ENCODE measurements at regions not wholly inside any gene's neighbourhood (a gene's known extent, or its start where the extent isn't known, plus 50 kb on each side); places are given as distances from the start of the nearest gene placed in this dataset.
"Not testable (repeated sequence)": the region's sequence is repeated elsewhere in the genome, so short reads cannot be mapped to it uniquely, and the experiment has no call there.

GRCh38 chr6:163776906-163777686, 362.6 kb downstream of the QKI start:
- DNase-seq: no peak

GRCh38 chr6:163776196-163776905, 361.8 kb downstream of the QKI start:
- no peak for DNase-seq

GRCh38 chr6:163775313-163775712, 360.8 kb downstream of the QKI start:
- no peak for DNase-seq

GRCh38 chr6:163774485-163774884, 360.0 kb downstream of the QKI start:
- DNase-seq: no peak

GRCh38 chr6:163773646-163774045, 359.1 kb downstream of the QKI start:
- no peak for DNase-seq

- no peak for DNase-seq
These were observed 358.2 kb downstream of the QKI start for GRCh38 chr6:163772701-163773100.

- DNase-seq: no peak
These were observed 356.7 kb downstream of the QKI start for GRCh38 chr6:163771180-163771579.

GRCh38 chr6:163768905-163769304, 354.4 kb downstream of the QKI start:
- DNase-seq: no peak

- DNase-seq: no peak
These were observed 352.4 kb downstream of the QKI start for GRCh38 chr6:163766936-163767335.

GRCh38 chr6:163765335-163765734, 350.8 kb downstream of the QKI start:
- DNase-seq: no peak

- DNase-seq: no peak
These were observed 350.0 kb downstream of the QKI start for GRCh38 chr6:163764565-163764964.

GRCh38 chr6:163761481-163761880, 347.0 kb downstream of the QKI start:
- DNase-seq: no peak

GRCh38 chr6:163760860-163761259, 346.3 kb downstream of the QKI start:
- no peak for DNase-seq

- DNase-seq: no peak
These were observed 345.0 kb downstream of the QKI start for GRCh38 chr6:163759542-163759941.

GRCh38 chr6:163757520-163757919, 343.0 kb downstream of the QKI start:
- DNase-seq: no peak

GRCh38 chr6:163756079-163756478, 341.6 kb downstream of the QKI start:
- peak; percentile 57 for DNase-seq

GRCh38 chr6:163754866-163755265, 340.3 kb downstream of the QKI start:
- peak; percentile 50 for DNase-seq

GRCh38 chr6:163753430-163753829, 338.9 kb downstream of the QKI start:
- DNase-seq: no peak

- DNase-seq: no peak
These were observed 337.9 kb downstream of the QKI start for GRCh38 chr6:163752446-163752845.

- no peak for DNase-seq
These were observed 336.6 kb downstream of the QKI start for GRCh38 chr6:163751032-163751525.

GRCh38 chr6:163750431-163751031, 336.0 kb downstream of the QKI start:
- DNase-seq: no peak

- no peak for DNase-seq
These were observed 334.4 kb downstream of the QKI start for GRCh38 chr6:163748886-163749285.

- DNase-seq: no peak
These were observed 333.5 kb downstream of the QKI start for GRCh38 chr6:163748036-163748435.

- DNase-seq: not testable (repeated sequence)
These were observed 332.5 kb downstream of the QKI start for GRCh38 chr6:163747058-163747457.
